Right lobe of liver (tissue), 6 donors: ENCODE measurements at regions not wholly inside any gene's neighbourhood (a gene's known extent, or its start where the extent isn't known, plus 50 kb on each side); places are given as distances from the start of the nearest gene placed in this dataset.

ENCODE experiments used
- ATAC-seq, 4 donors: fragments of 200-7000 bp; cut with Tn5 transposase; one replicate each; pipeline ENCODE4 v1.9.1; 2020; ENCODE audit warnings: mild to moderate bottlenecking in 4 of 4, moderate library complexity in 4 of 4
- DNase-seq, 3 donors: peaks; one replicate each; pipeline ENCODE4 v3.0.0-alpha.2; 2020
- H3K27ac ChIP-seq, 3 donors: fragments of 200-600 bp; one replicate each; pipeline ENCODE4 v1.8.0; 2022
- H3K27me3 ChIP-seq, 2 donors: fragments of 200-600 bp; one replicate each; pipeline ENCODE4 v1.8.0; 2022
- H3K36me3 ChIP-seq, 4 donors: fragments of 200-600 bp; sonication (generic) in 1 of 4; one replicate each; pipeline versions ENCODE4 v1.5.1 to v1.8.0; 2017 to 2022; ENCODE audit warnings: control low read depth in 1 of 4
- H3K4me1 ChIP-seq, 4 donors: fragments of 200-600 bp; sonication (generic) in 1 of 4; one replicate each; pipeline versions ENCODE4 v1.5.1 to v1.8.0; 2017 to 2022; ENCODE audit warnings: control low read depth in 1 of 4
- H3K4me3 ChIP-seq, 3 donors: fragments of 200-600 bp; one replicate each; pipeline ENCODE4 v1.8.0; 2022
- H3K9me3 ChIP-seq, 4 donors: fragments of 200-600 bp; sonication (generic) in 1 of 4; one replicate each; pipeline versions ENCODE4 v1.5.1 to v1.8.0; 2017 to 2022; ENCODE audit warnings: control low read depth in 1 of 4
- CTCF ChIP-seq, 4 donors: fragments of 200-600 bp in 3 of 4; fragments of 450-650 bp in 1 of 4; IDR thresholded peaks; one replicate each; pipeline versions ENCODE4 v1.5.1 to v1.8.0; 2016 to 2022; ENCODE audit warnings: antibody characterized with exemption in 4 of 4, mild to moderate bottlenecking in 2 of 4
- POLR2A ChIP-seq: fragments of 450-650 bp; IDR thresholded peaks from one replicate; pipeline ENCODE4 v1.6.1; 2017; ENCODE audit warnings: antibody characterized with exemption, mild to moderate bottlenecking
- WGBS: methylation state at CpG from one replicate; pipeline ENCODE4 v1.1.6; 2018; ENCODE audit warnings: low coverage, low lambda C conversion rate; ENCODE audit not compliant: insufficient coverage; ENCODE audit errors: missing lambda C conversion rate; 5-methylcytosine and 5-hydroxymethylcytosine counted together
- intact Hi-C, 2 donors: fragments of 100-400 bp; cut with DNase I; formaldehyde crosslinking; loops; one replicate each; pipeline versions ENCODE4 v1.11.2 to v1.14.1; 2022
- donor health status: DM: no; HTN: yes; CAD: no.
- donor health status: DM: no; HTN: no; CAD: no.
- donor health status: DM: no; HTN: no; CAD: no.
- donor health status: DM: no; HTN: yes; CAD: no.
- donor health status: DM: no; HTN: yes; CAD: no.

DNA sequence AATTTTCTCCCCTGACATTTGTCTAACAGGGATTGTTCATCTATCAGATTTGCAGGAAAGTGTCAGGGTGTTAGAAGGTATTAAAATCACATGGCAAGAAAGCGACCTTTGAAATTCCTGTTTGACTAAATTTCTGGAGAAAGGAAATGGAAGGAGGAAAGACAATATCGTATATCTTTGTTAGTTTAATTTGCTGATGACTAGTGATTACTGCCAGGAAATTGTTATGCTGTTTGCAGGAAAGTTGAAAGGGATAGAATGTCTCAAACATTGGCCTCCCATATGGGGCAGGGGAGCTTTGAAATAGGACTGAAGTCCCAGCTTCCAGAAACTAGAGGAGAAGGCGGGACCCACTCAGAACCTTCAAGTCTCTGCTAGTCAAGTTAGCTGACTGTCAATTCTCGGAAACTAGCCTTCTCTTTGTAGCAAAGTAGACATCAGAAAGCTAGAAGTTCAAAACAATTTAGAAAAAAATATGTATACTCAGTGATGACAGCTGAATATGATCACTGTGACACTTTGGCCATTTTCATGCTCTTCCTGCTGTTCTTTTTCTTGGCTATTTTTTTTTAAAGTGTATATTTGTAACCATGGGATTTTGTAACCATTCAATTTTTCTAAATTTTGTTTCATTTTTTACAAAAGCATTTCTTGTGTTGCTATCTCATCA lies 53.4 kb upstream of the RALGAPA2 start:
- Histone ChIP-seq H3K27me3 (no peaks in the 10 kb centered on the region), H3K4me1 (peaks cover 0 to 13% (median 3%) of the 10 kb centered on the region in 4 donors), H3K4me3 (no peak overlapping the region), H3K27ac (no peak overlapping the region), H3K36me3 (no peaks in the 10 kb centered on the region), H3K9me3 (no peaks in the 10 kb centered on the region)
- WGBS, result 41% methylated on average over 4 of the region's 4 CpGs
- ATAC-seq, result peak in 1 of 4 donors; percentile 15
- intact Hi-C loops, result no loop called here
- no peak for DNase-seq
- TF ChIP-seq POLR2A (no peak), CTCF (IDR thresholded peaks at IDR 0.05) (no peak)

GRCh38 chr20:20763650-20764049 lies 51.2 kb upstream of the RALGAPA2 start:
- TF ChIP-seq CTCF (IDR thresholded peaks at IDR 0.05) (no peak), POLR2A (no peak)
- no peak overlapping the region for H3K27ac ChIP-seq
- H3K4me3 ChIP-seq, result no peak overlapping the region
- no peak for DNase-seq
- ATAC-seq, result no peak
- peaks cover 0 to 33% (median 13%) of the 10 kb centered on the region in 4 donors for H3K4me1 ChIP-seq
- H3K27me3 ChIP-seq, result no peaks in the 10 kb centered on the region
- intact Hi-C loops, result no loop called here
- H3K9me3 ChIP-seq, result no peaks in the 10 kb centered on the region
- H3K36me3 ChIP-seq, result no peaks in the 10 kb centered on the region
- 60% methylated on average over 5 of the region's 5 CpGs for WGBS
